Ishikawa (cell line): ENCODE measurements at regions not wholly inside any gene's neighbourhood (a gene's known extent, or its start where the extent isn't known, plus 50 kb on each side); places are given as distances from the start of the nearest gene placed in this dataset.

ENCODE experiments used
- CEBPB ChIP-seq: IDR thresholded peaks from 2 replicates; pipeline ENCODE4 v1.6.1; 2012
- CREB1 ChIP-seq: IDR thresholded peaks from 2 replicates; pipeline ENCODE4 v1.6.1; 2012; ENCODE audit warnings: low read depth
- EP300 ChIP-seq: IDR thresholded peaks from 2 replicates; pipeline ENCODE4 v1.6.1; 2012; ENCODE audit warnings: borderline replicate concordance
- FOXM1 ChIP-seq: IDR thresholded peaks from 2 replicates; pipeline ENCODE4 v1.6.1; 2012; ENCODE audit warnings: low read depth, borderline replicate concordance
- REST ChIP-seq: IDR thresholded peaks from 2 replicates; pipeline ENCODE4 v1.6.1; 2012; ENCODE audit warnings: low read depth, mild to moderate bottlenecking
- TAF1 ChIP-seq: IDR thresholded peaks from 2 replicates; pipeline ENCODE4 v1.6.1; 2012; ENCODE audit warnings: low read depth, mild to moderate bottlenecking
- ZBTB7A ChIP-seq: IDR thresholded peaks from 2 replicates; pipeline ENCODE4 v1.6.1; 2012; ENCODE audit warnings: low read depth

GRCh38 chr3:176286476-176287085 lies 910.7 kb downstream of the TBL1XR1 start:
- TF ChIP-seq EP300 (no peak), TAF1 (no peak), CEBPB (no peak), FOXM1 (no peak), REST (no peak), ZBTB7A (no peak), CREB1 (no peak)
